Liver (tissue), 8 donors: ENCODE measurements at regions not wholly inside any gene's neighbourhood (a gene's known extent, or its start where the extent isn't known, plus 50 kb on each side); places are given as distances from the start of the nearest gene placed in this dataset.

Experiments
- DNase-seq: peaks from one replicate; pipeline ENCODE4 v3.0.0-alpha.2; 2017; ENCODE audit warnings: low spot score
- H3K27ac ChIP-seq, 2 donors: one replicate each; pipeline ENCODE4 v1.7.0; 2013; ENCODE audit warnings: inconsistent platforms in 2 of 2, low read length in 2 of 2, control low read depth in 1 of 2, low read depth in 1 of 2, mild to moderate bottlenecking in 1 of 2
- H3K27me3 ChIP-seq, 4 donors: one replicate each; pipeline versions ENCODE4 v1.6.1 to v1.7.0; 2013; ENCODE audit warnings: low read length in 3 of 4, inconsistent platforms in 1 of 4, mild to moderate bottlenecking in 1 of 4, moderate library complexity in 1 of 4; ENCODE audit not compliant: control insufficient read depth in 4 of 4, insufficient read depth in 4 of 4
- H3K36me3 ChIP-seq, 4 donors: one replicate each; pipeline versions ENCODE4 v1.6.1 to v1.7.0; 2013; ENCODE audit warnings: low read length in 3 of 4, mild to moderate bottlenecking in 3 of 4, low read depth in 1 of 4, moderate library complexity in 1 of 4; ENCODE audit not compliant: control insufficient read depth in 4 of 4, insufficient read depth in 3 of 4
- H3K4me1 ChIP-seq, 4 donors: one replicate each; pipeline versions ENCODE4 v1.6.1 to v1.7.0; 2013; ENCODE audit warnings: low read length in 3 of 4, mild to moderate bottlenecking in 3 of 4, moderate library complexity in 1 of 4; ENCODE audit not compliant: control insufficient read depth in 4 of 4, insufficient read depth in 4 of 4
- H3K4me3 ChIP-seq, 3 donors: one replicate each; pipeline versions ENCODE4 v1.6.1 to v1.7.0; 2013; ENCODE audit warnings: low read length in 3 of 3, control low read depth in 1 of 3, low read depth in 1 of 3, mild to moderate bottlenecking in 1 of 3
- H3K9ac ChIP-seq, 2 donors: one replicate each; pipeline ENCODE4 v1.7.0; 2013; ENCODE audit warnings: low read length in 2 of 2, mild to moderate bottlenecking in 2 of 2, moderate library complexity in 2 of 2, control low read depth in 1 of 2, low read depth in 1 of 2
- H3K9me3 ChIP-seq, 4 donors: one replicate each; pipeline versions ENCODE4 v1.6.1 to v1.7.0; 2013; ENCODE audit warnings: low read length in 3 of 4; ENCODE audit not compliant: control insufficient read depth in 4 of 4
- EGR1 ChIP-seq, 2 donors: IDR thresholded peaks; 2 replicates each; pipeline ENCODE4 v1.6.1; 2016 to 2018; ENCODE audit warnings: antibody characterized with exemption in 2 of 2, low read depth in 2 of 2
- FOXA1 ChIP-seq: IDR thresholded peaks from 2 replicates; pipeline ENCODE4 v1.6.1; 2016; ENCODE audit warnings: antibody characterized with exemption
- FOXA2 ChIP-seq: IDR thresholded peaks from 2 replicates; pipeline ENCODE4 v1.6.1; 2016; ENCODE audit warnings: antibody characterized with exemption
- GABPA ChIP-seq, 2 donors: IDR thresholded peaks in 1 of 2; conservative IDR thresholded peaks in 1 of 2; 2 replicates each; pipeline ENCODE4 v1.6.1; 2016; ENCODE audit warnings: antibody characterized with exemption in 2 of 2, mild to moderate bottlenecking in 1 of 2, moderate library complexity in 1 of 2
- HNF4A ChIP-seq, 2 donors: conservative IDR thresholded peaks; 2 replicates each; pipeline ENCODE4 v1.6.1; 2016; ENCODE audit warnings: antibody characterized with exemption in 2 of 2, mild to moderate bottlenecking in 2 of 2
- HNF4G ChIP-seq: IDR thresholded peaks from 2 replicates; pipeline ENCODE4 v1.6.1; 2016; ENCODE audit warnings: antibody characterized with exemption
- JUND ChIP-seq, 2 donors: IDR thresholded peaks; 2 replicates each; pipeline ENCODE4 v1.6.1; 2016; ENCODE audit warnings: antibody characterized with exemption in 2 of 2
- NR2F2 ChIP-seq: IDR thresholded peaks from 2 replicates; pipeline ENCODE4 v1.6.1; 2016; ENCODE audit warnings: antibody characterized with exemption
- RAD21 ChIP-seq, 2 donors: IDR thresholded peaks; 2 replicates each; pipeline ENCODE4 v1.6.1; 2016; ENCODE audit warnings: antibody characterized with exemption in 2 of 2, mild to moderate bottlenecking in 2 of 2
- SP1 ChIP-seq: IDR thresholded peaks from 2 replicates; pipeline ENCODE4 v1.6.1; 2018; ENCODE audit warnings: antibody characterized with exemption, mild to moderate bottlenecking
- TAF1 ChIP-seq: conservative IDR thresholded peaks from 2 replicates; pipeline ENCODE4 v1.6.1; 2016; ENCODE audit warnings: antibody characterized with exemption, mild to moderate bottlenecking
- YY1 ChIP-seq: IDR thresholded peaks from 2 replicates; pipeline ENCODE4 v1.6.1; 2016; ENCODE audit warnings: antibody characterized with exemption, mild to moderate bottlenecking
- WGBS: extraction: QIAGEN DNeasy Blood & Tissue Kit; methylation state at CpG from one replicate; pipeline ENCODE4 v1.1.7; 2013; 5-methylcytosine and 5-hydroxymethylcytosine counted together
- TF ChIP-seq, protein P1 (sequence below): IDR thresholded peaks from 2 replicates; pipeline ENCODE4 v1.6.1; 2016; ENCODE audit warnings: antibody characterized with exemption
- TF ChIP-seq, protein P2 (sequence below): fragments of 150-350 bp; IDR thresholded peaks from 2 replicates; pipeline ENCODE4 v1.5.1; 2017; ENCODE audit warnings: improper control_type of control experiment, low read depth, low read length; ENCODE audit not compliant: missing input control
- TF ChIP-seq, protein P3 (sequence below): IDR thresholded peaks from 2 replicates; pipeline ENCODE4 v1.6.1; 2016; ENCODE audit warnings: antibody characterized with exemption
- TF ChIP-seq, protein P4 (sequence below): IDR thresholded peaks from 2 replicates; pipeline ENCODE4 v1.6.1; 2016; ENCODE audit warnings: antibody characterized with exemption
- donor health status: healthy.
- donor health status: healthy.
- donor health status: healthy.
- donor health status: healthy.
- donor health status: healthy.

DNA sequence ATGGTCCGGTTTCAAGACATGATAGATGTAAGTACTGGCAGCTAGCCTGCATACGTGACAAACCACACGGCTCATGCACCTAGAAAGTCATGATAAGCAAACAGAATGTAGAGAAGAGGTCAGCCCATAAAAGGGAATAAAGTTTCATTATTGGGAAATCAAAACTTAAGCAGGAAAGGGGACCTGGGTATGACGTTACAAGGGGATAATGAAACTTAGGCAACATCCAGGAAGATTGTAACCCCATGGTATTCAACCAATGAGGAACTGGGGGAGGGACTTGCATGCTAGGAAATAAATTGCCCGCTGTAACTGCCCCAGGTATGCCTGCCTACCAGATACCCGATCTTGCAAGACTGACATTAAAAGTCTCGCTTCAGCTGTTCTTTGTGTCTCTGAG lies 1679.0 kb downstream of the SUCLG1 start:
- TF ChIP-seq, protein P1, sequence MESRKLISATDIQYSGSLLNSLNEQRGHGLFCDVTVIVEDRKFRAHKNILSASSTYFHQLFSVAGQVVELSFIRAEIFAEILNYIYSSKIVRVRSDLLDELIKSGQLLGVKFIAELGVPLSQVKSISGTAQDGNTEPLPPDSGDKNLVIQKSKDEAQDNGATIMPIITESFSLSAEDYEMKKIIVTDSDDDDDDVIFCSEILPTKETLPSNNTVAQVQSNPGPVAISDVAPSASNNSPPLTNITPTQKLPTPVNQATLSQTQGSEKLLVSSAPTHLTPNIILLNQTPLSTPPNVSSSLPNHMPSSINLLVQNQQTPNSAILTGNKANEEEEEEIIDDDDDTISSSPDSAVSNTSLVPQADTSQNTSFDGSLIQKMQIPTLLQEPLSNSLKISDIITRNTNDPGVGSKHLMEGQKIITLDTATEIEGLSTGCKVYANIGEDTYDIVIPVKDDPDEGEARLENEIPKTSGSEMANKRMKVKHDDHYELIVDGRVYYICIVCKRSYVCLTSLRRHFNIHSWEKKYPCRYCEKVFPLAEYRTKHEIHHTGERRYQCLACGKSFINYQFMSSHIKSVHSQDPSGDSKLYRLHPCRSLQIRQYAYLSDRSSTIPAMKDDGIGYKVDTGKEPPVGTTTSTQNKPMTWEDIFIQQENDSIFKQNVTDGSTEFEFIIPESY, result no peak
- no peaks in the 10 kb centered on the region for H3K9me3 ChIP-seq
- H3K27ac ChIP-seq, result no peak overlapping the region
- DNase-seq, result no peak
- no peak overlapping the region for H3K4me3 ChIP-seq
- H3K4me1 ChIP-seq, result no peaks in the 10 kb centered on the region
- H3K27me3 ChIP-seq, result no peaks in the 10 kb centered on the region
- H3K36me3 ChIP-seq, result no peaks in the 10 kb centered on the region
- no peak overlapping the region for H3K9ac ChIP-seq
- 82% methylated on average over 7 of the region's 7 CpGs for WGBS

DNA sequence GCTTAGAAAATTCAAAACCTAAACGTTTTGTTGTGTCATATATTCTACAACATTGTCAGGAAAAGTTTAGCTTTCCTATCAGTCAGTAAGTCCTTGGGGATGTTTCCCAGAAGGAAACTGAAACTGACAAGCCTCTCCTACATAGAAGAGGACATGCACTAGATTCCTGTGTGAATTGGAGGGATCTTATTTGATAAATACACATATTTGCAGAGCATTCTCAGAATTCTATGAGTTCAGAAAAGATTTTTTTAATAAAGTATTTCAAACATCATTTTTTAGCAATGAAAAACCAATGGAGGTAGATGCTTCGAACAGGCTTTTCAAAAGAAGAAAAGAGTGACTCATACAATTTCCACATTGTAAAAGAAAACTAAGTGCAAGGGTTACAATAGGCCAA lies 1706.7 kb downstream of the SUCLG1 start:
- Histone ChIP-seq H3K4me1 (no peaks in the 10 kb centered on the region), H3K36me3 (no peaks in the 10 kb centered on the region), H3K9ac (no peak overlapping the region), H3K27ac (no peak overlapping the region), H3K4me3 (no peak overlapping the region), H3K27me3 (no peaks in the 10 kb centered on the region), H3K9me3 (peaks cover 0 to 7% (median 4%) of the 10 kb centered on the region in 4 donors)
- no peak for DNase-seq
- 49% methylated on average over 2 of the region's 2 CpGs for WGBS
- no peak for TF ChIP-seq FOXA1

DNA sequence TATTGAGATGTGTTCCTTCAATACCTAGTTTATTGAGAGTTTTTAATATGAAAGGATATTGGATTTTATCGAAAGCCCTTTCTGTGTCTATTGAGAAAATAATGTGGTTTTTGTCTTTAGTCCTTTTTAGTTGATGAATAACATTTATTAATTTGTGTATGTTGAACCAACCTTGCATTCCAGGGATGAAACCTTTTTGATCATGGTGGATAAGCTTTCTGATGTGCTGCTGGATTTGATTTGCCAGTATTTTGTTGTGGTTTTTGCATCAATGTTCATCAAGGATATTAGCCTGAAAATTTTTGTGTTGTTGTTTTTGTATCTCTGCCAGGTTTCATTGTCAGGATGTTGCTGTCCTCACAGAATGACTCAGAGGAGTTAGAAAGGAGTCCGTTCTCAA lies 1710.4 kb downstream of the SUCLG1 start:
- 76% methylated on average over 2 of the region's 2 CpGs for WGBS
- DNase-seq, result no peak
- H3K9me3 ChIP-seq, result peaks cover 0 to 11% (median 4%) of the 10 kb centered on the region in 4 donors

More for the DNA sequence above, 1710.4 kb downstream of the SUCLG1 start:
- Histone ChIP-seq H3K4me1 (no peaks in the 10 kb centered on the region), H3K36me3 (no peaks in the 10 kb centered on the region), H3K27ac (no peak overlapping the region), H3K4me3 (no peak overlapping the region), H3K27me3 (no peaks in the 10 kb centered on the region), H3K9ac (no peak overlapping the region)
- TF ChIP-seq, protein P2, sequence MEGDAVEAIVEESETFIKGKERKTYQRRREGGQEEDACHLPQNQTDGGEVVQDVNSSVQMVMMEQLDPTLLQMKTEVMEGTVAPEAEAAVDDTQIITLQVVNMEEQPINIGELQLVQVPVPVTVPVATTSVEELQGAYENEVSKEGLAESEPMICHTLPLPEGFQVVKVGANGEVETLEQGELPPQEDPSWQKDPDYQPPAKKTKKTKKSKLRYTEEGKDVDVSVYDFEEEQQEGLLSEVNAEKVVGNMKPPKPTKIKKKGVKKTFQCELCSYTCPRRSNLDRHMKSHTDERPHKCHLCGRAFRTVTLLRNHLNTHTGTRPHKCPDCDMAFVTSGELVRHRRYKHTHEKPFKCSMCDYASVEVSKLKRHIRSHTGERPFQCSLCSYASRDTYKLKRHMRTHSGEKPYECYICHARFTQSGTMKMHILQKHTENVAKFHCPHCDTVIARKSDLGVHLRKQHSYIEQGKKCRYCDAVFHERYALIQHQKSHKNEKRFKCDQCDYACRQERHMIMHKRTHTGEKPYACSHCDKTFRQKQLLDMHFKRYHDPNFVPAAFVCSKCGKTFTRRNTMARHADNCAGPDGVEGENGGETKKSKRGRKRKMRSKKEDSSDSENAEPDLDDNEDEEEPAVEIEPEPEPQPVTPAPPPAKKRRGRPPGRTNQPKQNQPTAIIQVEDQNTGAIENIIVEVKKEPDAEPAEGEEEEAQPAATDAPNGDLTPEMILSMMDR, result no peak
- TF ChIP-seq FOXA2 (no peak), RAD21 (IDR thresholded peaks at IDR 0.05) (no peak), HNF4G (no peak), GABPA (IDR thresholded peaks at IDR 0.05 in 1 of 2, conservative IDR thresholded peaks at IDR 0.05 in 1 of 2) (no peak), YY1 (no peak), FOXA1 (no peak), HNF4A (conservative IDR thresholded peaks at IDR 0.05) (no peak), SP1 (no peak), TAF1 (no peak), JUND (IDR thresholded peaks at IDR 0.05) (no peak), NR2F2 (no peak), EGR1 (IDR thresholded peaks at IDR 0.05; ENCODE audit: low read depth in 2 of 2) (no peak)
- TF ChIP-seq, protein P3, sequence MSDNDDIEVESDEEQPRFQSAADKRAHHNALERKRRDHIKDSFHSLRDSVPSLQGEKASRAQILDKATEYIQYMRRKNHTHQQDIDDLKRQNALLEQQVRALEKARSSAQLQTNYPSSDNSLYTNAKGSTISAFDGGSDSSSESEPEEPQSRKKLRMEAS, result no peak
- TF ChIP-seq, protein P4, sequence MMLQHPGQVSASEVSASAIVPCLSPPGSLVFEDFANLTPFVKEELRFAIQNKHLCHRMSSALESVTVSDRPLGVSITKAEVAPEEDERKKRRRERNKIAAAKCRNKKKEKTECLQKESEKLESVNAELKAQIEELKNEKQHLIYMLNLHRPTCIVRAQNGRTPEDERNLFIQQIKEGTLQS, result no peak
- TF ChIP-seq, protein P1, result no peak
